HCT116 (cell line): ENCODE measurements at regions not wholly inside any gene's neighbourhood (a gene's known extent, or its start where the extent isn't known, plus 50 kb on each side); places are given as distances from the start of the nearest gene placed in this dataset.

Experiments
- EGR1 ChIP-seq: IDR thresholded peaks from 2 replicates; pipeline ENCODE4 v1.6.1; 2012; ENCODE audit warnings: low read depth
- EZH2 ChIP-seq: fragments of 200-600 bp; sonication (generic); IDR thresholded peaks from 2 replicates; pipeline ENCODE4 v1.6.1; 2017; ENCODE audit warnings: antibody characterized with exemption, mixed run types
- EZH2phosphoT487 ChIP-seq: fragments of 200-600 bp; IDR thresholded peaks from 2 replicates; pipeline ENCODE4 v1.6.1; 2018; ENCODE audit warnings: antibody characterized with exemption, borderline replicate concordance
- JUND ChIP-seq: IDR thresholded peaks from 2 replicates; pipeline ENCODE4 v1.6.1; 2012
- POLR2A ChIP-seq: IDR thresholded peaks from 2 replicates; pipeline ENCODE4 v1.7.0; 2011; ENCODE audit warnings: borderline replicate concordance; ENCODE audit not compliant: insufficient read depth, insufficient read length; ENCODE audit errors: extremely low read depth
- POLR2AphosphoS5 ChIP-seq: IDR thresholded peaks from 2 replicates; pipeline ENCODE4 v1.6.1; 2011; ENCODE audit warnings: mild to moderate bottlenecking, low read depth, low read length, moderate library complexity
- SP1 ChIP-seq: IDR thresholded peaks from 2 replicates; pipeline ENCODE4 v1.6.1; 2012; ENCODE audit warnings: low read depth
- TCF7L2 ChIP-seq: IDR thresholded peaks from 2 replicates; pipeline ENCODE4 v1.7.0; 2011; ENCODE audit warnings: borderline replicate concordance, inconsistent platforms; ENCODE audit not compliant: insufficient read depth, insufficient read length; ENCODE audit errors: extremely low read depth
- TF ChIP-seq, protein P1 (sequence below), 3 experiments: fragments of 200-600 bp in 1 of 3; sonication (generic) in 1 of 3; IDR thresholded peaks in 2 of 3; conservative IDR thresholded peaks in 1 of 3; 2 replicates each; pipeline ENCODE4 v1.5.1; 2012 to 2017; ENCODE audit warnings: low read depth in 2 of 3, low read length in 2 of 3, antibody characterized with exemption in 1 of 3, borderline replicate concordance in 1 of 3, control low read depth in 1 of 3, mild to moderate bottlenecking in 1 of 3, mixed read lengths in 1 of 3, mixed run types in 1 of 3, moderate library complexity in 1 of 3; ENCODE audit not compliant: insufficient read depth in 1 of 3
- TF ChIP-seq, protein P2 (sequence below): IDR thresholded peaks from 2 replicates; pipeline ENCODE4 v1.6.1; 2012
- TF ChIP-seq, protein P3 (sequence below): IDR thresholded peaks from 2 replicates; pipeline ENCODE4 v1.6.1; 2012

DNA sequence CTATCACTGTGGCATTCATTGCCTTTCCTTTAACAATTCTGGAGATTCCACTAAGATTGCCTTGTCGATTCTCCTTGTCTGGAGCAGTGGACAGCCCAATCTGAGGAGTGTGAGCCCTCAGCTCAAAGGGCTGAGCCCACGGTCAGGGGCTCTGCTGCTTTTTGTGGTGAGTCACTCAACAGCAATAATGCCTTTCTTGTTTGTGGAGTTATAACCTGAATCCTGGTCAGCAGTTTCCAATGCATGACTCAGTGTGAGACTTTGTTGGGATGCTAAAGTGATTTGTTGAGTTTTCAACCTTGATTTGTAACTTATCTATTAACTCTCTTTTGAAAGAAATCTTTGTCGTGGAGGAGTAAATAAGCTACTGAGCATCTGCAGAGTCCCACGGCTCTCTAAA lies 183.5 kb downstream of the TJP1 start:
- no peak for TF ChIP-seq EZH2phosphoT487
- TF ChIP-seq, protein P1, sequence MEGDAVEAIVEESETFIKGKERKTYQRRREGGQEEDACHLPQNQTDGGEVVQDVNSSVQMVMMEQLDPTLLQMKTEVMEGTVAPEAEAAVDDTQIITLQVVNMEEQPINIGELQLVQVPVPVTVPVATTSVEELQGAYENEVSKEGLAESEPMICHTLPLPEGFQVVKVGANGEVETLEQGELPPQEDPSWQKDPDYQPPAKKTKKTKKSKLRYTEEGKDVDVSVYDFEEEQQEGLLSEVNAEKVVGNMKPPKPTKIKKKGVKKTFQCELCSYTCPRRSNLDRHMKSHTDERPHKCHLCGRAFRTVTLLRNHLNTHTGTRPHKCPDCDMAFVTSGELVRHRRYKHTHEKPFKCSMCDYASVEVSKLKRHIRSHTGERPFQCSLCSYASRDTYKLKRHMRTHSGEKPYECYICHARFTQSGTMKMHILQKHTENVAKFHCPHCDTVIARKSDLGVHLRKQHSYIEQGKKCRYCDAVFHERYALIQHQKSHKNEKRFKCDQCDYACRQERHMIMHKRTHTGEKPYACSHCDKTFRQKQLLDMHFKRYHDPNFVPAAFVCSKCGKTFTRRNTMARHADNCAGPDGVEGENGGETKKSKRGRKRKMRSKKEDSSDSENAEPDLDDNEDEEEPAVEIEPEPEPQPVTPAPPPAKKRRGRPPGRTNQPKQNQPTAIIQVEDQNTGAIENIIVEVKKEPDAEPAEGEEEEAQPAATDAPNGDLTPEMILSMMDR (IDR thresholded peaks at IDR 0.05 in 2 of 3, conservative IDR thresholded peaks at IDR 0.05 in 1 of 3; ENCODE audit: borderline replicate concordance in 1 of 3, insufficient read depth in 1 of 3, low read depth in 2 of 3, low read length in 2 of 3), result no peak
- TF ChIP-seq POLR2A, result no peak
- TF ChIP-seq EZH2, result no peak
- no peak for TF ChIP-seq TCF7L2
- no peak for TF ChIP-seq SP1
- no peak for TF ChIP-seq POLR2AphosphoS5
- TF ChIP-seq EGR1, result no peak
- 0 out of 2 replicates have a peak, but pooled peaks have one; percentile 12 for TF ChIP-seq JUND
- TF ChIP-seq, protein P2, sequence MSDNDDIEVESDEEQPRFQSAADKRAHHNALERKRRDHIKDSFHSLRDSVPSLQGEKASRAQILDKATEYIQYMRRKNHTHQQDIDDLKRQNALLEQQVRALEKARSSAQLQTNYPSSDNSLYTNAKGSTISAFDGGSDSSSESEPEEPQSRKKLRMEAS, result no peak
- TF ChIP-seq, protein P3, sequence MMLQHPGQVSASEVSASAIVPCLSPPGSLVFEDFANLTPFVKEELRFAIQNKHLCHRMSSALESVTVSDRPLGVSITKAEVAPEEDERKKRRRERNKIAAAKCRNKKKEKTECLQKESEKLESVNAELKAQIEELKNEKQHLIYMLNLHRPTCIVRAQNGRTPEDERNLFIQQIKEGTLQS, result no peak
